LNCaP clone FGC (cell line): ENCODE measurements at regions not wholly inside any gene's neighbourhood (a gene's known extent, or its start where the extent isn't known, plus 50 kb on each side); places are given as distances from the start of the nearest gene placed in this dataset.
"Not testable (repeated sequence)": the region's sequence is repeated elsewhere in the genome, so short reads cannot be mapped to it uniquely, and the experiment has no call there.

Source experiments
- DNase-seq: peaks from one replicate; pipeline ENCODE4 v3.0.0-alpha.2; 2011; ENCODE audit warnings: low read depth
- H3K4me3 ChIP-seq: 2 replicates; pipeline ENCODE4 v1.5.1; 2011; ENCODE audit warnings: mild to moderate bottlenecking, low read depth, low read length, control low read depth

DNA sequence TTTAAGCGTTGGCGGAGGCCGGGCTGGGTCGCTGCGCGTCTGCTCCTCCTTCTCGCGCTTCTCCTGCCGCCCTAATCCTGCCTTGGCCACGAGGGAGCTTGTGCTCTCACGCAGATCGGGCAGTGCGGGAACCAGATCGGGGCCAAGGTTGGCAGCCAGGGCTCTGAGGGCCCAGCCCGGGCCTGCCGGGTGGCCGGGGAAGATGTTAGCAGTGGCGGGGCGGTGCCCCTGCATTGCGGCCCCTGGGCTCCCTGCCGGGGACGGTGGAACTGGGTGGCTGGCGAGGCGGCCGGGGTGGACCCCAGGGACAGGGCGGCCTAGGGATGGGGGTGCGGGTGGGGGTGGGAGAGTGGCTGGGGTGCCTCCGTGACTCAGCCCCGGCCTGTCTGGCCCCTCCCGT is 297.4 kb downstream of the CACNA1B start:
- not testable (repeated sequence) for H3K4me3 ChIP-seq, DNase-seq

DNA sequence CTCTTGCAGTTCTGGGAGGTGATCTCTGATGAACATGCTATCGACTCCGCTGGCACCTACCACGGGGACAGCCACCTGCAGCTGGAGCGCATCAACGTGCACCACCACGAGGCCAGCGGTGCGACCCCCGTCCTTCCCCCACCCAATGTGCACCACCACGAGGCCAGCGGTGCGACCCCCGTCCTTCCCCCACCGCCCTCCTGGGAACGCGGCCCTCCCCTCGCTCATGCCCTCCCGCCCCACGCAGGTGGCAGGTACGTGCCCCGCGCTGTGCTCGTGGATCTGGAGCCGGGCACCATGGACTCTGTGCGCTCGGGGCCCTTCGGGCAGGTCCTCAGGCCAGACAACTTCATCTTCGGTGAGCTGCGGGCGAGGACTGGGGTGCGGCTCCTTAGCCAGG is 297.8 kb downstream of the CACNA1B start:
- not testable (repeated sequence) for DNase-seq, H3K4me3 ChIP-seq

DNA sequence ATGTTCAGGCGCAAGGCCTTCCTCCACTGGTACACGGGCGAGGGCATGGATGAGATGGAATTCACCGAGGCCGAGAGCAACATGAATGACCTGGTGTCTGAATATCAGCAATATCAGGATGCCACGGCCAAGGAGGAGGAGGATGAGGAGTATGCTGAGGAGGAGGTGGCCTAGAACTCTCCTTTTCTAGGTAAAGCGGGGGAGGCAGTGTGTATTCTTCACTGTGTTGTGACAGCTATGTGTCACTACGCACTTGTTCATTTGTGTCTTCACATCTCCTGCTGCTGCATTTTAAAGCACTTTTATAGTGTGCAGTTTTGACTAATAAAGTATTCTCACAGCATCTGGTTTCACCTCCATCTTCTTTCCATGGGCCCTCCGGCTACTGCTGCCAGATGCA is 299.5 kb downstream of the CACNA1B start:
- not testable (repeated sequence) for DNase-seq, H3K4me3 ChIP-seq

DNA sequence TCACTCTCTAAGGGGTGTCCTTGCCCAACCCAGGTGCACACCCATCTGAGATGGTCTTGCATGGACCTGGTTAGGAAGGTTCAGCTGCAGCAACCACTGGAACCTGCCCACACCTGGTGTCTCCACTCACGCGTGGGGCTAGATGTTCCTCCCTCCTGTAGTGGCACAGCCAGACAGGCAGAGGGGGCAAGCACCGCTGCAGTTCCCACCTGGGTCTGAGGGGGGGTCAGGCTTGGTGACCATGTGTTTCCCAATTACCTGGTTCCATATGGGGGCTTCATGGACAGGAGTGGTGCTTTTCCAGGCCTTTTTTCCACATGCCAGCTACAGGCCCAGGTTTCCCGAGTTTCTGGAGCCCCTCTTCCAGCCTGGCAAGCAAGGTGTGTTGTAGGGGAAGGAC is 301.4 kb downstream of the CACNA1B start:
- H3K4me3 ChIP-seq, result not testable (repeated sequence)

DNA sequence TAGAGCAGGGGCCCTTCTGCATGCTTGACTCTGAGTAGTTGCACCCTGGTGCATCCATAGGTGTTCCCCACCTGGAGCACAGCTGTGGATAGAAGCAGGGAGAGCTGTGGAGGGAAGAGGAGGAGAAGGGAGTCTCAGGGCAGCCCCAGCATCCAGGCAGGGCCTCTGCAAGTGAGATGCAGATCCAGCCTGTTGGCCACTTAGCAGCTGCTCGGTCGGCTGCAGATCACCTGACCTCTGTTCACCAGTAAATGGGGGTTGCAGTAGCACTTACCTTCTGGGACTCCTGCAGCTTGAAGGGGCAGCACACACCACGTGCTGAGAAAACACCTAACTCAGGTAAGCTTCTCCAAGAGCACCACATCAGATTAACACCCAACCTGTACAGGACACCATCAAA is 302.1 kb downstream of the CACNA1B start:
- not testable (repeated sequence) for DNase-seq

More for the DNA sequence above, 301.4 kb downstream of the CACNA1B start:
- DNase-seq, result not testable (repeated sequence)

DNA sequence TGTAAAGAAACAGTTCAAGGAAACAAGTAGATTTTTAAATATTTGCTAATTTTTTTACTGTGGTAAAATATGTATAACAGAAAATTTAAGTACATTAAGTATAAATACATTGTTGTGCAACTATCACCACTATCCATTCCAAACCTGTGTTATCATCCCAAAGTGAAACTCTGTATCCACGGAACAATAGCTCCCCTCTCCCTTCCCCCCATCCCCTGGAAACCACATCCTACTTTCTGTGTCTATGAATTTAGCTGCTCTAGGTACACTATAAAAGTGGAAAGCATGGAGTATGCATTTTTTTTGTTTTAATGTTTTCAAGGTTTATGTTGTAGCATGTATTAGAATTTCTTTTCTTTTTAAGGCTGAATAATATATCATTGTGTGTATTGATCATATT is 304.4 kb downstream of the CACNA1B start:
- not testable (repeated sequence) for H3K4me3 ChIP-seq, DNase-seq

More for the DNA sequence above, 302.1 kb downstream of the CACNA1B start:
- H3K4me3 ChIP-seq, result not testable (repeated sequence)

DNA sequence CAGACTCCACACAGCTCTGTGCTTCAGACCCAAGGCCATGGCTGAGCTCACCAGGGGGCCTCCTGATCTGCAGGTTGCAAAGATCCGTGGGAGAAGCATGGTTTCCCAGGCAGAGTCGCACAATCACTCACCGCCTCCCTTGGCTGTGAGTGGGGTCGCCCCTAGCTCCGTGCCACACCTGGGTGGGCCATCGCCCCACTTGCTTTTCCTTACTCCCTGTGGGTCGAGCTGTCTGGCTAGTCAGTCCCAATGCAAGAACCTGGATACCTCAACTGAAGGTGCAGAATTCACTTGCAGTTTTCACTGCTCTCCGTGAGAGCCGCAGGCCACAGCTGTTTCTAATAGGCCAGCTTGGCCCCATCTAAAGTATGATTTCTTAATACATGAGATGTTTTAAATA is 319.6 kb downstream of the CACNA1B start:
- DNase-seq, H3K4me3 ChIP-seq: not testable (repeated sequence)

DNA sequence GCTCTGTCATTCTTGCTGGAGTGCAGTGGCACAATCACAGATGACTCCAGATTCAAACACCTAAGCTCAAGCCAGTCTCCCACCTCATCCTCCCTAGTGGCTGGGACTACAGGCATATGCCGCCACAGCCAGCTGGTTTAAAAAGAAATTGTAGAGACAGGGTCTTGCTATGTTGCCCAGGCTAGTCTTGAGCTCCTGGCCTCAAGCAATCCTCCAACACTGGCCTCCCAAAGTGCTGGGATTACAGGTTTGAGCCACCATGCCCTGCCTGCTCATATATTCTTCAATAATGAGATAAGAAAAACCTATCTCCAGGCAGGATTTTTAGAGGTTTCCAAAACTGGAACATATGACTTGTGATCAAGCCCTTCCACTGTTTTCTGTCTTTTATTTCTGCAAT is 321.4 kb downstream of the CACNA1B start:
- H3K4me3 ChIP-seq, DNase-seq: not testable (repeated sequence)

DNA sequence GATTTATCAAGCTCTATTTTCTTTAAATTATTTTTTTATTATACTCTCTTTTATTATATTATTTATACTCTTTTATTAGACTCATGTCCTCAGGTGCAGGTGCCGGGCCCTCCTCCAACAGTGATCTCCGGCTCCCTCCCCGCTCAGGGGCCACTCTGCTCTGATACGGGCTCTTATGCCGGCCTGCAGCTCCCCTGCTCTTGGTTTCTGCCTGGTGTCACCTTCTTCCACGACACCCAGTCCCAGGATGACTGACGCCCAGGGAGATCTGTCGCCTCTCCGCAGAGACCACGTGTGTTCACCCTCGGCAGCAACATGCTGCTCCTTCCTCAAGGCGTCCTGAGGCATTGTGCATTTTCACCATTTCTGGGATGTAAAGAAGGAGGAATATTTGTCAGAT is 322.3 kb downstream of the CACNA1B start:
- H3K4me3 ChIP-seq, DNase-seq: not testable (repeated sequence)

DNA sequence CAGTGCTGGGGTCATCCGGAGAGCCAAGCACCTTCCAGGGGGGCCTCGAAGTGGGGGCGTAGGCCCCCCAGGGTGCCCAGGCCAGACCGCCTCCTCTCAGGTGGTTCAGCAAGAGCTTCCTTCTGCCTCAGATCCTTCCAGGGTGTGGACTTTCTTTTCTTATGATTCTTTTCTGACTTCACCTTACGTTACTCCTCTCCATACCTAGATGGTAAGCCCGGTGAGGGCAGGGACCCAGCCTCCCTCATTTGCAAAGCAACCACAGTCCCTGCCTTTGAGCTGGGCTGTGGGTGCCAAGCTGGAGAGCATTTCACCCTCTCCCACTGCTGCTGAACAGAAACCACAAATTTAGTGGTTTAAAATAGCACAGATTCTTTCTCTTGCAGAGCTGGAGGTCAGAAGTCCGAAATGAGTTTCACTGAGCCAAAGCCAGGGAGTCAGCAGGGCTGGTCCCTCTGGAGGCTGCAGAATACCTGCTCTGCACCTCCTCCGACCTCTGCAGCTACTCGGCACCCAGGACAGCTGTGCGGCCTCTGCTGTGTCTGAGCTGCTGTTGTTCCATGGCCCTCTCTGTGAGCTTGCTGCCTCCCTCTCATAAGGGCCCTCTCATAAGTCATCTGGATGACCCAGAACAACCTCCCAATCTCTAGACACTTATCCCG is 323.0 kb downstream of the CACNA1B start:
- not testable (repeated sequence) for H3K4me3 ChIP-seq, DNase-seq

DNA sequence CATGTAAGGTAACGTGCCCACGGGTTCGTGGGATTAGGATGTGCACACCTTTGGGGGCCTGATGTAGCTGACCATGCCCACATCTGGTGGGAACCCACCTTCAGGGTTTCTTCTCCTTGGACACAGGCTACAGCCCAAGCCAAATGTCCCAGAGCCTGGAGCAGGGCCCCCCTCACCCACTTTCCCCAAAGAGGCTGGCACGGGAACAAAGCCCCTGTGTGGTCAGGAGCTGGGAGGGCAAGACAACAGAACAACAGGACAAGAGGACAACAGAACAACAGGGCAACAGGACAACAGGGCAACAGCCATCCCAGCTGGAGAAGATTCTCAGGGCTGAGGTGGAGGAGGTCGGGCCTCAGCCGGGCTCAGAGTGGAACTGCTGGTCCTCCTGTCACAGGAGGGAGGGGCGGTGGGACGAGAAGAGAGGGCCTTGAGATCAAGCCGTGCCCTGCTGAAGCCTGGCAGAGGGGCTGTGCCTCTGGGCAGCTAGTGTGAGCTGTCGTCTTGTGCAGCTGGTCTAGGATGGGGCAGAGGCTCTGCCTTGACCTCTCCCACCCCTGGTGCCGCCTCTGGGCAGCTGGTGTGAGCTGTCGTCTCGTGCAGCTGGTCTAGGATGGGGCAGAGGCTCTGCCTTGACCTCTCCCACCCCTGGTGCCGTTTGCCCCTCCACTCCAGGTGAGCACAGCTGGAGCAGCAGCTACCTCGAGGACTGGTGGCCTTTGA is 323.7 kb downstream of the CACNA1B start:
- not testable (repeated sequence) for H3K4me3 ChIP-seq, DNase-seq

DNA sequence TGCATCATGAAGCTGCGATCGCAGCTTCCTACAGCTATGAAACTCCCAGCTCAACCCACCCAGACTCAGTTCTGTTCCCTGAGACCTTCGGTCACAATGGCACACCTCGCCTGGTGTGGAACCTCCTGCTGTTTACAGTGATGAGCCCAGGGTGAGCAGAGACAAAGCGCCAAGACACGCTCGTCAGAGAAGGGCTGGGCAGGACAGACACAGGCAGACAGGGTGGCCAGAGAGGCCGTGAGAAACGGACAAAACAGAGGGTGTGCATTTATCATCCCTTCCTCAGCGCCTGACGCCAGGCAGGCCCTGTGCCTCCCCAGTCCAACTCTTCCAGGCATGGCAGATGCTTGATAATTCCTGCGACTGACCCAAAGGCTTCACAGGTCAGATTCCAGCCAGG is 324.5 kb downstream of the CACNA1B start:
- H3K4me3 ChIP-seq, DNase-seq: not testable (repeated sequence)

DNA sequence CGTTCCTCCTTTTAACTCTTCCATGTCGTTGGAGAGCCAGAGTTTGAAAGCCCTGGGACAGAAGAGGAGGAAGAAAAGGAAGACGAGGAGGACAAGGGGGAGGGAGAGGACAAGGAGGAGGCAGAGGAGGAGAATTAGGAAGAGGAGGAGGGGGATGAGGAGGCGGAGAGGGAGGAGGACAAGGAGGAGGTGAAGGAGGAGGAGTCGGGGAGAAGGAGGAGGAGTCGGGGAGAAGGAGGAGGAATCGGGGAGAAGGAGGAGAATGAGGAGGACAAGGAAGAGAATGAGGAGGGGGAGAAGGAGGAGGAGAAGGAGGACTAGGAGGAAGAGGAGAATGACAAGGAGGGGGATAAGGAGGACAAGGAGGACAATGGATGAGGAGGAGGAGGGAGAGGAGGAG is 325.7 kb downstream of the CACNA1B start:
- not testable (repeated sequence) for H3K4me3 ChIP-seq, DNase-seq

DNA sequence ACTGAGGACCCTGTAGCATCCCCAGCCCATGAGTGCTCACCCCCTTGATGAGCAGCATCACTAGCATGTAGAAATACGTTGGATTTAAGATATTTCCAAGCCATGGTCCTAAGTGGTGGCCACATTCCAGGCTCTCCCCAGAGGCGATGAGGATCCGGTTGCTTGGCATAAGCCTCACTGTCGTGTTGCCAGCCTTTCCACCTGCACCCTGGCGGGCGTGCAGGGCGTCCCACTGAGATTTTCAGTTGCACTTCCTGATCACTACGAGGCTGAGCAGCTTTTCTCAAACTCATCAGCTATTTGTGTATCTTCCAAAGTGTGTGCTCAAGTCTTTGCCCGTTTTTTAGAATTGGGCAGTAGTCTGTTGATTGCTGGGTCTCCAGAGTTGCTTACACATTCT is 326.3 kb downstream of the CACNA1B start:
- DNase-seq, H3K4me3 ChIP-seq: not testable (repeated sequence)

DNA sequence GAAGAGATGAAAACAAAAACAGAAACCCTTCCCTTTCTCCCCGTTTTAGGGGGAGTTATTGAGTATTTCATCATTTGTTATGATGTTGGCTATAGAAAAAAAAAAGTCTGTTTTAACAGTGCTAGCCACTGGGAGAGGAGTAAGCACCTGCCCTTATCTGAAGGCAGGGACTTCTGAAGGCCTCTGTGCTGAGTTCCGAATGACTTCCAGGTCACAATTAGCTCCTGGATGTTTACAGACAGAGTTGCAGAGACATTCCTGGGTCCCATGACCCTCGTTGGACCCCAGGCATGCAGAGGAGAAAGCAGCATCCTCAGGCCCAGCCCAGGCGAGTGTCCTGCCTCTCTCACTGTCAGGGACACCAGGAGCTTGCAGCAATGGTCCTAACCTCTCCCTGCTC is 328.5 kb downstream of the CACNA1B start:
- H3K4me3 ChIP-seq, result not testable (repeated sequence)

DNA sequence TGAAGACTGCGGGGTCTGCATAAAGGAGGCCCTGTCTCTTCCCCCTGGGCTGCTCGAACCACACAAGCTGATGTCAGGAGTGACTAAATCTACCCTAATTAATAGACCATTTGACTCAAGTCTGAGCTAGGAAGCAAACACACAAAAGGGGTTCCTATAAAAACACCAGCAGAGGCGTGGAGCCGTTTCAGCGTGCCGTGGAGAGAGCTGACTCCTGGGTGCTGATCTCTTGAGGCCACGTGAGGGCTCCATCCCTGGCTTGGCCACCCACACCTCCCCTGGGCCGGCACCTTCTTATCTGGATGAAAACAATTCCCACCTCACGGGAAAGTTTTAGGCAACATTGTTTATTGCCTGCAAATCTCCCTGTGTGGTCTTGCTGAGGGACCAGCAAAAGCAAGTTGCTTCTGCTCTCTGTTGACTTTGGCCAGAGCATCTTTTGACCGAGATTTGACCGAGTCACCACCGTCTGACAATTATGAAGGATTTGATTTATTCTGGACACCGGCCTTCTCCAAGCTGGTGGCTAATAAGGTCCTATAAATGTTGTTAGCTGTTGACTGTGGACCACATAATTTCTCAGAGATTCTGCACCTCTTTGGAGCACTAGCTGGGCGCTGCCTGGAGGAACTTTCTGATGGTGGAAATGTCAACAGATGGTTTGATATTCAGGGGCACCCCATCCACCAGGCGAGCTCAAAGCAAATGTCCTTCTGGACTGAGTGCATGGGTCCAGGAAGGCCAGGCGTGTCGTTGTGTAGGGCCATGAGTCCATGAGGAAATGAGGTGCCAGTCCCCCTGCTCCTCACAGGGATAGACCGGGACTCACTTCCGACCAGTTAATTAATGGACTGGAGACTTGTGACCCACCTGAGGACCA is 330.0 kb downstream of the CACNA1B start:
- DNase-seq, H3K4me3 ChIP-seq: not testable (repeated sequence)

More for the DNA sequence above, 328.5 kb downstream of the CACNA1B start:
- not testable (repeated sequence) for DNase-seq

DNA sequence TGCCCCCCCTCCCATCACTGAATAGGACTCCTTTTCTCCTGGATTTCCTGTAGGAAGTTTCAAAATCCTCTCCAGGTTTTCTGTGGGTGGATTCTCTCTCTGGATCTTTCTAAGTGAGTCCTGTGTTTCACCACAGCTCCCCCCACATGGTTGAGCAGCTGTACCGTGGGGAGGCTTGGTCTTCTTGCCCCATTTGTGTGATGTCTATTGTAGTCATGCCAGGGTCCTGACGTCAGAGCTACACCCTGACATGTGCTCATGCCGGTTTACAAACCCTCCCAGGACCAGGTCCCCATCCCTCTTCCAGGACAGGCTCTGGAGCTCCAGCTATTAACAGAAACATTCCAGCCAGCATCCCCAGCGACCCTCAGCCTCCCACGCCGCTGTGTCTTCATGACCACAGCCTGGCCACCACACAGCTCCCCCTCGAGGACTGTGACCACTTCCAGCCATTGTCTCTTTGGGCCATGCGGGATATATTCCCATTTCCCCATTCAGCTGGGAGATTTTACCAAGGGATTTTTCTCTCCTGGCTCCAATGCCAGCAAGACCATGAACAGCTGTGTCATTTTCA is 331.6 kb downstream of the CACNA1B start:
- DNase-seq, H3K4me3 ChIP-seq: not testable (repeated sequence)

DNA sequence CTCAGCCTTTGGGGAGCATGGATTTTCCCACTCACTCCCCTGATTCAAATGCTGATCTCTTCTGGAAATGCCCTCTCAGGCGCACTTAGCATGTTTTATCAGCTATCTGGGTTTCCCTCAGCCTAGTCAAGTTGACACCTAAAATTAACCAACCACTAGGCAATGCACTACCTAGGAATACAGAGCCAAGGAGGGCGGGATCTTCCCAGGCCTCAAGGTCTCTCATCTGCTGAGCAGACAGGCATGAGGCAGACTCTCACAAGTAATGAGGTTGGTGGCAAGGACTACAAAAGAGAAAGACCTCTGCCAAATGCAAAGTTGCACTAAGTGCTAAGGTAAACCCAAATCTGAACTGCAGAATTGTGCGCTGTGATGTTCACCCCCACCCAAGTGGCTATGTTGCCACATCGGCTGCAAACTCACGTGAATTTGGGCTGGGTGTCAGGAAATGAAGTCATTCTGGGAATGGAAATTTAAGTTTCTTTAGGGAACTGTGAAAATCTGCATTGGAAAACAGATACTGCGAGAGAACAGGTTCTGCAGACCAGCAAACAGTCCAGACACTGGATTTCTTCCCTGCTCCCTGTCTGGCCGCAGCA is 332.9 kb downstream of the CACNA1B start:
- DNase-seq, H3K4me3 ChIP-seq: not testable (repeated sequence)

DNA sequence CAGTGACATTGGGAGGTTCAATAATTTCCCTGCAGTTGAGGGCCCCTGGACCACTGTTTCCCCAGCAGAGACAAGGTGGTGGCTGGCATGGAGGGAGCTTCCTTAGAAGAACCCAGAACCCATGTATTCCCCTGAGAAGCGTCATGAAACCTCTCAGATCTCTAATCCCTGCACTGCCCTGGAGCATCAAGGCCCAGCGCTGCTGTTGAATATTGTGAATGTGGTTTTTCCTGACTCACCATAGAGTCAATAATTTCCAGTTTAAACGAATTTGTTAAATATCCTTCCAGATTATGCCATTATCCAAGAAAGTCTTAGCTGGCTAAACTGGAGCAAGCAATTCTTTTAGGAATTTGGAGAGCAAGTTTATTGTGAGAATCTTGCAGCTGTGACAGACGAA is 333.5 kb downstream of the CACNA1B start:
- H3K4me3 ChIP-seq, result not testable (repeated sequence)

More for the DNA sequence above, 333.5 kb downstream of the CACNA1B start:
- DNase-seq, result not testable (repeated sequence)
